ENCODE measurements at regions not wholly inside any gene's neighbourhood (a gene's known extent, or its start where the extent isn't known, plus 50 kb on each side); places are given as distances from the start of the nearest gene placed in this dataset.
"Not testable (repeated sequence)": the region's sequence is repeated elsewhere in the genome, so short reads cannot be mapped to it uniquely, and the experiment has no call there.

DNA sequence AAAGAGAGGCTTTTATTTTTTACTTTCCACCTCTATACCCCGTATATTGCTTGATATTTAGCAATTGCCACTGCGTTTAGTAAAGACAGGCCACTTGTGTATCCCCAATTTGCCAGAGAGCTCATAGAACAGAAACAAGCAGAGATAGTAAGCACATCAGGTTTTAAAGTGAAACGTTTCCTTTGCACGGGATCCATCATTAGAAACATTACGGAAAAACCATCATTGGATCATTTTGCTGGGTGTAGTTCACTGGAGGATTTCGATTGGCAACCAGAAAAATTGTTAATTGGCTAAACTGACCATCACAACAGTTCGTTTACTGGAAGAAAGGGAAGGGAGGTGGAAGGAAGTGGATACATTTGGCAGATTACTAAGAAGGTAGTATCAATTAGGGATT is 149.4 kb upstream of the STK32A start:
- DNase-seq, result no peak

DNA sequence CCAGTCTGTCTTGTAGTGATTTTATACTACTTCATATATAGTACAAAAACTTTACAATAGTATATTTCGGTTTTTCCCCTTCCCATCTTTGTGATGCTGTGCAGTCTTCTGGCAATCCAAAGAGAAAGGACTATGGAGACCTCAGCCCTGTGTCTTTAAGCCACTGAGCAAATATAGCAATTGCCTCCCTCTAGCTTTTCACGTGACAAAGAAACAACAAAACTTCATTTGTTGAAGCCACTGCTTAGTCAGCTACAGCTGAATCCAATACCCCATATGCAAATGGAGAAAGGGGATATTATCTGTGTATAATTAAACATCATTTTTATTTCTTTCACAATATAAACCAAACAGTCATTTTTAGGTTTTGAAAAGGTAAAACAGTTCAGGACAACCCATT is 142.8 kb upstream of the STK32A start:
- no peak for DNase-seq

DNA sequence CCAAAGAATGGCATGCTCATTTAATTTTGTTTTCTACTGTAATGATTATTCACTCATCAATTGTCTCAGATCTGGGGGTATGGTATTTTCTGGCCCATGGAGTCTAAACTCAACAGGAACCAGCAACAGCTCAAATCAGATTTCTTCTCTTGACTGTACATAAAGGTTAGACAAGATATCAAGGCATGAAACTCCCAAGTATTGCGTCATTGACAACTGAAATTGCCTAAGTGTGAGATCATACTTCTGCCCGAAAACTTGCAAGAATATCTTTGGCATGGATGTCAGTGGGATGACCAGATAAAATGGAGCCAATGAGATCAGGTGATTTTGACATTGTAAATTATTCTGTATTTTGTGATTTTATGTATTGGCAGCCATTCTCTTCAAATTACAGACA is 141.7 kb upstream of the STK32A start:
- DNase-seq, result no peak

DNA sequence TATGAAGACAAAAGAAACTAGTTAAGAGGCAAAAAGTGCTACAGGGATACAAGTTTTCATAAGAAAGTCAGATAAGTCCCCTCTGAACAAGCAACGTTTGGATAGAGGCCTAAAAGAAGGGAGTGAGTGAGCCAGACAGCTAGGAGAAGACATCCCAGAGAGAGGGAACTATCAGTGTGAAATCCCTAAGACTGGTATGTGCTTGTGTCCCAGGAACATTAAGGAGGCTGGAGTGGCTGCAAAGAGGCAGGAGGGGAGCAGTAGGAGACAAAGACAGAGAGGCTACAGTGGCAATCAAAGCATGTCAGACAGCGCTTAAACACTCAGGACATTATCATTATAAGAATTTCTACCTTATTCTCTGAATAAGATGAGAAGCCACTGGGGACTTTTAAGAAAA is 139.1 kb upstream of the STK32A start:
- DNase-seq, result no peak

DNA sequence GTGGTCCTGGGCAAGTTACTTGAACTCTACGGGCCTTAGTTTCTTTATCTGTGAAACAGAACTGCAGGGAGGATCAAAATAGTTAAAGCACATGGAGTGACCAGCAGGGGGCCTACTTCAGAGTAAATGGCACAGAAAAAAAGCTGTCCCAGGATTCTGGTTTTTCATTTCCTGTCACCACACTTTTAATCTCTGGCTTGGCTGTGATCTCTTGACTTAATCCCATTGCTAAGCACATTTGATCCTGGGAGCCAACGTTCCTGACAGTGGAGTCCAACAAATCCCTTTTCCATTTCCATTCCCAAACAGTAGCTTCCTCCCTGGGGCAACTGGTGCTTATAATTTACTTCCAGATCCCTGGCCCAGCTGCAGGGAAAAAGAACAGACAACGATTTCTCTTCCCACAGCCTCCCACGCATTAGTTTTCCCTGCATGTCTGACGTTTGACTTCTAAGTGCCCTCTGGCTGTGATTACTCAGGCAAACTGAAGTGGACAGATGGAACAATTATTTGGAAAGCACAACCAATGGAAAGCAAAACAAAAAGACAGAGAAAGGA is 136.5 kb upstream of the STK32A start:
- DNase-seq, result peak; percentile 6

DNA sequence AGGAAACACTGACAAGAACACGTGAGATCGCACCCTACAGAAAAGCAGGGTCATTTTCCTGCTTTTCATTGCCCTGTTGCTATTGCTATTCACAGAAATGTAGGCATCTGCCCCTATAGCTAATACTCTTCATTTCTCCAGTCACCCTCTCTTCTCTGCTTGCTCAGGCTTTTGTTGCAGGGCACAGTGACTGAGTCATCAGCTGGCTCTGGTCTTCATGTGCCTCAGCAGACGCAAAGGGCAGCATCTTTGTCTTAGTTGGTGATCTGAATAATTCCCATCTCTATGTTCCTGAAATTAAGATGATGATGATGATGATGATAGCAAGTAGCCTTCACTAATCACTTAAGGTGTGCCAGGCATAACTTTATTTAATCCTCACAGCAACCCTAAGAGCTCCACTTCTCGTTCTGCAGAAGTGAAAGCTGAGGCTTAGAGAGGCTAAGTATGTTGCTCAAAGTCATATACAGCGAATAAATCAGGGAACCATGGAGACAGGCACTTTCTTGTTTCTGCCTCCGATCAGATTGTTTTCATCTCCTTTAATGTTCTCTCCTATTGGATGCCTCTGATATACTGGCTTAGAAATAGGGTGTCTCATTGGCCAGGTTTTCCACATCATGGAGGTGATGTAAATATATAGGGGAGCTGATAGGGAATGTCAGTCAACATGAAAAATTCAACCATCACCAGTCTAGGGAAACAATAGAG is 133.0 kb upstream of the STK32A start:
- DNase-seq, result no peak

DNA sequence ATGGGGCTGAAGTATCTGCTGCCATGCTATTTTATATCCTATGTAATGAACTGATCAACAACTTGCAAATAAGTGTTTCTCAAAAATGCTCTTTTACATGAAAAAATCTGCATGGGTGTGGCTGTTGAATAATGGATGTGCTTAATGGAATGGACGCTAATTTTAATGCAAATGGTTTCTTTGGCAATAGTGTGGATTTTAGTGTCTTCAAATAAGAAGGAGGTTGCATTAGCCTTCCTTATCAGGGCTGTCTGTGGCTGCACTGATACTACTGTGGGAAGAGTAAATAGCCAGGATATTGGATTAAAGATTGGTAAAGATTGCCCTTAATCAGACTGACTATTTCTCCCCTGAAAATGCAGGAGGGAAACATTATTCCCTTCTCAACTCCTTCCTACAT is 121.9 kb upstream of the STK32A start:
- DNase-seq, result no peak

DNA sequence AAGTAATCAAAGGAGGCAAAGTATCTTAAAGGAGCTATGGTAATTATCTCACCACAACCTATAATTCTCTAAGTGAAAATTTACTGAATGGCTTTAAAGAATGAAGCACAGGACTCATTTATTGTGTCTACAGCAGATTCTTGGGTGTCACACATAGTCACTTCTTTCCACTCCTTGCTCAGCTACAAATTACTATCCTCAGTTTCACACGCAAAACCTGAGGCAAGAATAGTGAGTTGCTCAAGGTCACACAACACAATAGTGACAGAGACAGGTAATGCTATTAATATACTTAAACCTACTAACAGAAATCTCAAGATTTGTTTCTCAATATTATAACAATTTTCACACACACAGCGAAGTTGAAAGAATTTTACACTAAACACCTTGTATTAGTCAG is 120.9 kb upstream of the STK32A start:
- DNase-seq, result no peak

DNA sequence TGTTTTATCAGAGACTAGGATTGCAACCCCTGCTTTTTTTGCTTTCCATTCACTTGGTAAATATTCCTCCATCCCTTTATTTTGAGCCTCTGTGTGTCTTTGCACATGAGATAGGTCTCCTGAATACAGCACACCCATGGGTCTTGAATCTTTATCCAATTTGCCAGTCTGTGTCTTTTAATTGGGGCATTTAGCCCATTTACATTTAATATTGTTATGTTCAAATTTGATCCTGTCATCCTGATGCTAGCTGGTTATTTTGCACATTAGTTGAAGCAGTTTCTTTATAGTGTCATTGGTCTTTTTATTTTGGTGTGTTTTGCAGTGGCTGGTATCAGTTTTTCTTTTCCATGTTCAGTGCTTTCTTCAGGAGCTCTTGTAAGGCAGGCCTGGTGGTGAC is 95.1 kb upstream of the STK32A start:
- not testable (repeated sequence) for DNase-seq

DNA sequence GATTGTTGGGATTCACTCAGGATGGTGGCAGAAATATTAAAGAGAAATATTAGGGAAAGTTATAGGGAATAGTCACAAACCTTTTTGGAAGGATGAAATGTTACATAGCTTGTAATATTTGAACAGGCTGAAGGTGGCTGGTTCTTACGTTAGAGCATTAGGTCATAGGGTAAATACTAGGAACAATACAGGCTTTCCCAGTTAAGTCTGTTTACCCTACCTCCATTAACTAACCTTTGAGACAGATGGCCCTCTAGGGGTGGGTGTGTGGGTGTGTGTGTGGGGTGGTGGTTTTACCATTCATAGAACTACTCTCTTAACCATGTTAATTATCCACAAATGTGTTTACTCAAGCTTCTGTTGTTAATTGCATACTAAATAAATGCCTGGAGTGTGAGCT is 94.3 kb upstream of the STK32A start:
- no peak for DNase-seq

DNA sequence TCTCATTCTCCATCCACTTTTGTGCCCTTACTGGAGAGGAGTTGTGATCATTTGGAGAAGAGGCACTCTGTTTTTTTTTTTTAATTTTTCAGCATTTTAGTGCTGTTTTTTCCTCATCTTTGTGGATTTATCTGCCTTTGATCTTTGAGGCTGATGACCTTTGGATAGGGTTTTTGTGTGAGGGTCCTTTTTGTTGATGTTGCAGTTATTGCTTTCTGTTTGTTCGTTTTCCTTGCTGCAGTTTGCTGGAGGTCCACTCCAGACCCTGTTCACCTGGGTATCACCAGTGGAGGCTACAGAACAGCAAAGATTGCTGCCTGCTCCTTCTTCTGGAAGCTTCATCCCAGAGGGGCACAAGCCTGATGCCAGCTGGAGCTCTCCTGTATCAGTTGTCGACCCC is 93.2 kb upstream of the STK32A start:
- DNase-seq, result not testable (repeated sequence)

DNA sequence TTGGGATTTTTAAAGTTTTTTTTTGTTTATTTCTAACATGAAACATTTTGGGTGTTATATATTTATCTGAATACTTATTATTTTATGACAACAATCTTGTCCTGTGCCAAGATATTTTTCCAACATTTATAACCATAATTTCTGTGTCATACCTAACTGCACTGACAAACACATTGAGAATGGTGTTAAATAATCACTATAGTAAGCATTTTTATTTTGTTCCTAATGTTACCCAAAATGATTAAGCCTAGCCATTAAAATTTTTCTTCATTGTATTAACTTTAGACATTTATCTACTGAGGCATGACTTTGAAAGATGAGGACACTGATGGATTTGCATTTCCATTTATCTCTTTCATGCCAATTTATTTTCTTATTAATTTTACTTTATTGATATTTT is 91.6 kb upstream of the STK32A start:
- DNase-seq, result no peak

DNA sequence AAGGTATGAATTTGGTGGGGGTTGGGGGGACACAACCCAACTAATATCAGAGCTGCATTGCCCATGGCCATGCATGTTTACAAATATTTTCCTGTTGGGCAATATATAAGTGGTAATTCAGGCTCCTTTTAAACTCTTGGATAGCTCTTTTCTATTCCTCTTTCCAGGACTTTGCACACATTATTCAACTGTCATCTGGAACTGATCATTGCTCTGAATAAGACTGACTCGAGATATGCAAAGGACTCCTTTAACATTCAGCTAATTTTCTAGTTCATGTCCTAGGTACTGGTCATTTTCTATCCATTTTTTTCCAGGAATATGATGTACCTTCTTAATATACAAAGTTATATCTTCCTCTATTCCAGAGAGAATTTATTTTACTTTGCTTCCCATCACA is 89.5 kb upstream of the STK32A start:
- DNase-seq, result no peak

DNA sequence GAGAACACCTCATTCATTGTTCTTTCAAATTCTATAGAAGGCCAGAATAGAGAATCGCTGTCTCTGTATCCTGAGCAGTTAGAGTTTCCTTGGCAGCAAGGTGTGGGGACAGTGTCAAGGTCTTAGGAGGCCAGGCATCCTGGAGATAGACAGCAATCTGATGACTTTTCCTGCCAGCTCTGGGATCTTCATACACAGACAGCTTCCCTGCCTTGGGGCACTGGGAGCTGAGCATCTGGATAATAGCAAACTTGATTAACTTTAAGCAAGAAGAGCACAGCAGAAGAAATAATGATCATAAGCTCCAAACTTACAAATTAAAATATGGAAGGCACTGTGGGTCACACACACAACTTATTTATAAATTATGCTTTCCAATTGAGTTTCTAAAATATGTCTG is 86.1 kb upstream of the STK32A start:
- no peak for DNase-seq

DNA sequence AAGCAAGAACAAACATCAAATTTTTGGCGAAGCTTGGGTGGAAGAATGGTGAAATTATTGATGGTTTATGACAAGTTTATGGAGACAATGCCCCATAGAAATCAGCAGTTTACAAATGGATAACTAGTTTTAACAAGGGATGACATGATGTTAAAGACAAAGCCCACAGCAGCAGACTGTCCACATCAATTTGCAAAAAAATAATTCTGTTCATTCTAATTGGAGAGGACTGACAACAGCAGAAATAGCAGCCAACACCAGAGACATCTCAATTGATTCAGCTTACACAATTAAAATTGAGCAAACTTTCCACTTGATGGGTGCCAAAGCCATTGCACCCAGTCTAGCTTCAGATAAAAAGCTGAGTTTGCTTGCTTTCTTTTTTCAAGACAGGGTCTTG is 82.7 kb upstream of the STK32A start:
- no peak for DNase-seq

DNA sequence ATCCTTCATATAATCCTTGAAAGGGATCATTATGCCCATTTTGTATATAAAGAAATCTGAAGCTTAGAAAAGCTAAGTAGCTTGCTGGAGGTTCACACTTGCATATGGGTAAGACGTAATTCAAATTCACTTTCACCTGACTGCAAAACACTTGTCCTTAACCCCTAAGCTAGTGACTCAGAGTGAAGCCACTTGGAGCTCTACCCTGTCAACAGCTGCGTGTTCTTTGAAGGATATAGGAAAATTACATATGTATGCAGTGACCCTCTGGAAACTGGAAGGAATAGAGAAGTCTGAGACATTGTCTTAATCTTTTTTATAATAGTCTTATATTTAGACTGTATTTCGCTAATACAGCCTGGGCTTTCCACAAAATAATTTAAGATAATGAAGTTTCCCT is 80.0 kb upstream of the STK32A start:
- DNase-seq, result no peak

DNA sequence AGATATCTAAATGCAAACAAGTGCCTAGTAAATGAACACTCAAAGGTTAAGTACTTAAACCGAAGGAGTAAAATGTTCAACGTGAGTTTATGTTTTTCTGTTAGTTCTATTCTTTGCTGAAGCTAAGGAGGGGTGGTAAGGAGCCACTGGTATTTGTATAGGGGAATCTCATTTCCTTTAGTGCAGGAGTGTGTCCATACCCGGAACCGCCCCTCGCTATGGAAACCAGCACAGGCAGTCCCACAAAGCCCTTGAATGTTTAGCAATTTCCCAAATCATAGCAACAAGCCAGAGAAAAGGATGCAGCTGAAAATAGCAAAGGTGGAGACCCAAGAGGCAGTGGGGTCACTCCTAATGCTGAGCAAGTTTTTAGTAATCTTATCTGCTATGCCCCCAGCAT is 78.8 kb upstream of the STK32A start:
- no peak for DNase-seq

DNA sequence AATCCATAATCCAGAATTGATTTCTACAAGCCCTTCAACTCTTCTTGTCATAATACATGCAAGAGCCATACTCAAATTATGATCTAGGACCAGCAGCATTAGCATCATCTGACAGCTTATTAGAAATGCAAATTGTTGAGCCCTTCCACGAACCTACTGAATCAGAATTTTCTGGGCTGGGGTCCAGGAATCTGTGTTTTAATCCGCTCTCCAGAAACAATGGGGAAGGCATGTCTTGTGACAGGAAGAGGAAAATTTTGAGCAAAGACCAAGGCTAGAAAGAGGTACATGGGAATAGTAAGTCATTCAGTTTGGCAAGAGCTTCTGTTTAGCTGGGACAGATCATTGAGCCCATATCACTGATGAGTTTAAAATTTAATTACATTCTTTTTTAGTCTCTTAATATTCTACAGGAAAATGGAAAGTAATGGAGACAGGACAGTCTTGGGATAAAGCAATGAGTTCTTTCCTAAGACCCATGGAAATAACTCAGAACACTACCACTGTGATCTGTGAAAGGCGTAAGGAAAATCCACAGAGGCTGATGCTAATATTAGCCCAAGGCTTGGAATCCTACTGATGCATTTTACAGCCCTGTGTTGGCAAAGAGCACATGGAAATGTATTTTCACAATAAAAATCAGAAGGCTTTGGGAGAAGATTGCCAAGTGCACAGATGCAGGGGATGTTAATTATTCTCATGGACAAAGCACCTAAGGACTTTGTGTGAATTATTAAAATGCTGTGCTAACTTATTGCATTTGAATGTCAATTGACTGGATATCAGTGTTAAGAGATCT is 73.7 kb upstream of the STK32A start:
- no peak for DNase-seq

DNA sequence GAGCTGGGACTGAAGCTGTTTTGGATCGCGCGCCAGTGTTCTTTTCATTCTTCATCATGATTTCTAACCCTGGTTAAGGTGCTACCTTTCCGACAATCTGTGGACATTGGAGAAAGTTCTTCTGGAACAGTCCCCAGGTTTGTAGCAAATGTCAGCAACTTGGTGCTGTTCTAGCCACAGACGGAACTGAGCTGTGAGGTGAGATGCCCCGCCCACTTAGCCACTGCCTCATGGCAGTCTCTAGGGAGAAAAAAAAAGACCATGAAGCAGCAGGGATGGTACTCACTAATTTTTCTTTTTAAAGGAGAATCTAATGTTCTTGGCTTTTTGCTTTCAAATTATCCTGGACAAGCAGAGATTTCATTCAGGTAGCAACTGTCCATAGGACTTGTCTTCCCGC is 72.1 kb upstream of the STK32A start:
- no peak for DNase-seq

DNA sequence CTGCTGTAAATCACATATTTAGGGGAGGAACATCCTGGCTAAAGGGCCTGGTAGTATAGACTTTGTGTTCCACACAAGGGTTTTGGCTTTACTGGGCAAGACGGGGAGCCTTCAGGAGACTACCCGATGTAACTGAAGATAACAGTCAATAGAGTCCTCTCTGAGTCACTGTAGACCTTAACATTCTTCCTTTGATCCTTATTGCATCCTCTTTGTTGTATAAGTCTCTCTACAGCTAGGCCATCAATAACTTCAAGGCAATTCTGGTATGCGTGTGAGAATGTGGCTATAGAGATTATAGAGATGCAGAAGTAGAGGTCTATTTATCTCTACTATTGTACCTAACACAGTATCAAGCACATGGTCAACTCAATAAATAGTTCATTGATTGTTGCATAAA is 67.3 kb upstream of the STK32A start:
- DNase-seq, result no peak

DNA sequence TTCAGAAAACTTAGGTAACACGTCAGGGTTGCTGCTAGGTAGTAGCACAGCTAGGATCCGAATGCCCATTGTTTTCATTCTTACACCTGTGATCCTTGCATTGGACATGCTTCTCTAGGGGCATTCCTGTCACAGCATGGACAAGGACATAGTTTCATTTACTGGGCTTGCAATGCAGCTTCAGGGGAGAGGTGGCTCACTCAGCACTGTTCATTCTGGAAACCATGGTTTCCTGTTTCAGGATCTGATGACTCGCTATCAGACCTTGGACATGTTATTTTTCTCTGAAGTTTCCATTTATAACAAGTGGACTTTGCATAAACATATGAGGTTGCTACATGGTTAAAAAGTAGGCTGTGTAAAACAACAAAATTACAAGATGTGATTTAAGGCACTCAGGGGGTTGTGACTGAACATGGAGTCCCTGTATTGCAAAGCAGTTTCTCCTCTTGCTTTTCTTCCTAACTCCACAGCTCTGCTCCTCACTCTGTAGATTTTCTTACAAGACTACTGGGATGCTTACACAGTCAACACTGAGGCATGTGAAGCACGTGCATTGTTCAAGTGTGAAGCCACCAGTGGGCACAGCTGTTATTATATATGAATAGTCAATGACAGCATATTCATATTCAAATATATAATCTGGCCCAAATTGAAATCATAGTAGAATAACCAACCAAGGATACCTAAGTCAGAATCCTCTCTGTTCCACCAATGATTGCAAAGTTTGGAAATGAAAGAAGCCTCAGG is 66.1 kb upstream of the STK32A start:
- DNase-seq, result no peak

DNA sequence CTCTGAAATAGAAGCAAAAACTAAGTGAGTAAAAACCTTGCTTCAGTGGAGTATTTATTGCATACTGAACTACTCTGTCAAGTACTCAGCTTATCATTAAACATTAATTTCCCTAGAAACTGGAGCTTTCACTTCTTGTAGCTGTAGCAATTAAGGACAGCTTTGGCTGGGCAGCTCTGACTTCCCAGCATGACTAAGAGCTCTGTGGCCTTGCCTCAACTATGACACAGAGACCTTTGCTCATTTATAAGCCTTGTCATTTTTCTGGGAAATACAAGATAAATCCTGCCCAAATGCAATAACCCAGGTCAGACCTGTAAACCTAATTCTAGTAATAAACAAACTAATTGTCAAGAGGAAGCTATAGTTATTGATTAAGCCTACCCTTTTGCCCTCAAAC is 65.4 kb upstream of the STK32A start:
- DNase-seq, result no peak

DNA sequence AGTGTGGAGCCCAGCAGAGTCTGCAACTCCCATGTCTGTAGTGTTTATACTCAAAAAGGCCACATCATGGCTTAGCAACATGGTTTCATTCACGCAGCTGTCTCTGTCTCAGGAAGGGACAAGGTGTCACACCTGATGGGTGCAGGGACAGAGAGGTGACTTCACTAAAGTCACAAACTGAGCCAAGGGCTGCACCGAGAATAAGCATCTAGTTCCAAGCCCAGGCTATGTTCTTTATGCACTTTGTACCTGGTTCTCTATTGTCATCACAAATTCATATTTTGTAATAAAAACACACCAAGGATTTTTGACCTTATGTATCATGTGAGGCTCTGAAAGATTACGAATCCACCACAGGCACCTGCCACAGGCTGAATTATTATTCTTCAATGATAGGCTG is 64.9 kb upstream of the STK32A start:
- no peak for DNase-seq

DNA sequence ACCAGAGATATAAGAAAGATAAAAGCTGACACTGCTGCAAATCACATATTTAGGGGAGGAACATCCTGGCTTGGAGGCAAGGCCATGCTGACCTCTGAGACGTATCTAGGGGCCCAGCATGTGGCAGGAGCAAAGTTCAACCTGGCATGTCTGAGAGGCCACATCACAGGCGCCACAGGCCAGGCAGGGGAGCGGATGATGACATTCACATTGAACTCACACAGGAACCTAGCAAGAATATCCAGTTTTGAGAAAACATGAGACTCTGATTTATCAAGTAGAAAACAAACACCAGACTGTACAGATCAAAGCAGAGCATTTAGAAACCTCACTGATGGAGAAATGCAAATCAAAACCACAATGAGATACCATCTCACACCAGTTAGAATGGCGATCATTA is 64.2 kb upstream of the STK32A start:
- no peak for DNase-seq

Measured in CD4-positive, alpha-beta T cell treated with Interleukin-10 for 1 hour (primary cell).